B cell (primary cell): ENCODE measurements at regions not wholly inside any gene's neighbourhood (a gene's known extent, or its start where the extent isn't known, plus 50 kb on each side); places are given as distances from the start of the nearest gene placed in this dataset.

ENCODE experiments used
- ATAC-seq: fragments of 200-7000 bp; cut with Tn5 transposase; one replicate; pipeline ENCODE4 v1.10.0; 2021; ENCODE audit warnings: low read depth, mild to moderate bottlenecking, moderate number of reproducible peaks, moderate library complexity
- CTCF ChIA-PET: fragments of 350-600 bp; sonication (Branson Sonifier 250); formaldehyde crosslinking; loops from one replicate; lab custom pipeline; 2021; ENCODE audit warnings: antibody characterized with exemption, inconsistent platforms; lab: Charles Lee
- POLR2A ChIA-PET: fragments of 350-600 bp; sonication (Branson Sonifier 250); formaldehyde crosslinking; loops from one replicate; lab custom pipeline; 2021; ENCODE audit warnings: antibody characterized with exemption; lab: Charles Lee
- DNase-seq: peaks from one replicate; pipeline ENCODE4 v3.0.0; 2013
- H2AFZ ChIP-seq: 2 replicates; pipeline ENCODE4 v1.6.1; 2012; ENCODE audit warnings: mild to moderate bottlenecking, low read depth, low read length; ENCODE audit not compliant: insufficient read depth, poor library complexity, severe bottlenecking
- H3K27ac ChIP-seq, 2 donors: 1 replicate in 1 of 2; 2 replicates in 1 of 2; pipeline ENCODE4 v1.5.1; 2012 to 2013; ENCODE audit warnings: low read length in 2 of 2, mild to moderate bottlenecking in 2 of 2, moderate library complexity in 1 of 2
- H3K27me3 ChIP-seq, 4 experiments: fragments of 200-600 bp in 1 of 4; sonication (generic) in 1 of 4; replicated peaks in 1 of 4; 1 replicate in 2 of 4; 2 replicates in 2 of 4; pipeline versions ENCODE4 v1.6.1 to v1.7.0; 2013 to 2016; ENCODE audit warnings: low read length in 3 of 4, mild to moderate bottlenecking in 2 of 4, mixed read lengths in 1 of 4, moderate library complexity in 1 of 4; ENCODE audit not compliant: insufficient read depth in 4 of 4, control insufficient read depth in 3 of 4; ENCODE audit errors: control extremely low read depth in 1 of 4
- H3K36me3 ChIP-seq, 2 experiments: replicated peaks in 1 of 2; 1 replicate in 1 of 2; 2 replicates in 1 of 2; pipeline versions ENCODE4 v1.6.1 to v1.7.1; 2013; ENCODE audit warnings: low read length in 1 of 2; ENCODE audit not compliant: insufficient read depth in 2 of 2, control insufficient read depth in 1 of 2; ENCODE audit errors: control extremely low read depth in 1 of 2, extremely low read depth in 1 of 2
- H3K4me1 ChIP-seq, 2 donors: fragments of 200-600 bp in 1 of 2; sonication (generic) in 1 of 2; 1 replicate in 1 of 2; 2 replicates in 1 of 2; pipeline versions ENCODE4 v1.5.1 to v1.6.1; 2013 to 2017; ENCODE audit warnings: low read length in 2 of 2; ENCODE audit not compliant: control insufficient read depth in 2 of 2, insufficient read depth in 2 of 2
- H3K4me2 ChIP-seq: replicated peaks from 2 replicates; pipeline ENCODE3; 2012; ENCODE audit warnings: mild to moderate bottlenecking, low read depth, low read length; ENCODE audit not compliant: poor library complexity, severe bottlenecking
- H3K4me3 ChIP-seq, 5 experiments: fragments of 200-600 bp in 1 of 5; sonication (generic) in 1 of 5; 1 replicate in 3 of 5; 2 replicates in 2 of 5; pipeline versions ENCODE4 v1.5.1 to v1.7.0; 2011 to 2016; ENCODE audit warnings: low read length in 4 of 5, mild to moderate bottlenecking in 4 of 5, low read depth in 2 of 5, control low read depth in 1 of 5, moderate library complexity in 1 of 5; ENCODE audit not compliant: insufficient read depth in 1 of 5; ENCODE audit errors: control extremely low read depth in 1 of 5, extremely low read depth in 1 of 5
- H3K79me2 ChIP-seq: fragments of 200-600 bp; sonication (generic); one replicate; pipeline ENCODE4 v1.6.0; 2016; ENCODE audit warnings: low read length; ENCODE audit not compliant: control insufficient read depth, insufficient read depth
- H3K9ac ChIP-seq: fragments of 200-600 bp; sonication (generic); 2 replicates; pipeline ENCODE4 v1.6.1; 2017; ENCODE audit warnings: mild to moderate bottlenecking, low read length, moderate library complexity
- H3K9me3 ChIP-seq, 3 donors: one replicate each; pipeline versions ENCODE4 v1.6.1 to v1.7.1; 2013; ENCODE audit warnings: low read length in 2 of 3; ENCODE audit not compliant: control insufficient read depth in 2 of 3, insufficient read depth in 1 of 3; ENCODE audit errors: control extremely low read depth in 1 of 3
- H4K20me1 ChIP-seq: 2 replicates; pipeline ENCODE4 v1.6.0; 2012; ENCODE audit warnings: mild to moderate bottlenecking, low read length; ENCODE audit not compliant: insufficient read depth, control insufficient read depth, poor library complexity, severe bottlenecking
- H3K27ac Mint-ChIP-seq: one replicate; pipeline ENCODE4 v1.8.0; 2021; ENCODE audit warnings: mixed read lengths
- H3K27me3 Mint-ChIP-seq: one replicate; pipeline ENCODE4 v1.8.0; 2021; ENCODE audit warnings: mixed read lengths
- H3K4me1 Mint-ChIP-seq: one replicate; pipeline ENCODE4 v1.8.0; 2021; ENCODE audit warnings: mixed read lengths
- H3K4me3 Mint-ChIP-seq: one replicate; pipeline ENCODE4 v1.8.0; 2021; ENCODE audit warnings: mixed read lengths
- H3K9me3 Mint-ChIP-seq: one replicate; pipeline ENCODE4 v1.8.0; 2022; ENCODE audit warnings: mixed read lengths; ENCODE audit not compliant: insufficient read depth
- EZH2 ChIP-seq: IDR thresholded peaks from 2 replicates; pipeline ENCODE4 v1.6.1; 2012; ENCODE audit warnings: borderline replicate concordance, low read depth, mild to moderate bottlenecking, moderate library complexity, low read length; ENCODE audit not compliant: insufficient read depth, poor library complexity, severe bottlenecking
- WGBS: methylation state at CpG from one replicate; pipeline ENCODE4 v1.1.5; 2013; ENCODE audit warnings: missing lambda C conversion rate; ENCODE audit not compliant: insufficient coverage; 5-methylcytosine and 5-hydroxymethylcytosine counted together
- intact Hi-C: fragments of 100-400 bp; cut with micrococcal nuclease; formaldehyde crosslinking; loops from one replicate; pipeline ENCODE4 v1.10.0; 2022
- TF ChIP-seq, protein P1 (sequence below): fragments of 200-600 bp; IDR thresholded peaks from one replicate; pipeline ENCODE4 v1.8.0; 2022; ENCODE audit warnings: antibody characterized with exemption, mild to moderate bottlenecking

GRCh38 chr1:79914896-79915295 is 908.4 kb upstream of the ADGRL4 start:
- no peak overlapping the region for H2AFZ ChIP-seq
- ChIA-PET POLR2A (no interaction called here), CTCF (no interaction called here)
- intact Hi-C loops = no loop called here
- WGBS = no CpG with 5 or more reads among the region's 1 CpG
- no peak for DNase-seq
- no peaks in the 10 kb centered on the region for H3K27me3 ChIP-seq
- H3K27me3 Mint-ChIP-seq = no peaks in the 10 kb centered on the region
- no peaks in the 10 kb centered on the region for H3K4me1 Mint-ChIP-seq
- no peak overlapping the region for H3K27ac ChIP-seq
- ATAC-seq = no peak
- no peaks in the 10 kb centered on the region for H4K20me1 ChIP-seq
- no peak overlapping the region for H3K4me3 ChIP-seq
- peaks cover 6% of the 10 kb centered on the region for H3K9me3 Mint-ChIP-seq
- no peak overlapping the region for H3K4me2 ChIP-seq
- H3K36me3 ChIP-seq = no peaks in the 10 kb centered on the region
- H3K4me1 ChIP-seq = no peaks in the 10 kb centered on the region
- no peak overlapping the region for H3K9ac ChIP-seq
- no peaks in the 10 kb centered on the region for H3K79me2 ChIP-seq
- TF ChIP-seq, protein P1, sequence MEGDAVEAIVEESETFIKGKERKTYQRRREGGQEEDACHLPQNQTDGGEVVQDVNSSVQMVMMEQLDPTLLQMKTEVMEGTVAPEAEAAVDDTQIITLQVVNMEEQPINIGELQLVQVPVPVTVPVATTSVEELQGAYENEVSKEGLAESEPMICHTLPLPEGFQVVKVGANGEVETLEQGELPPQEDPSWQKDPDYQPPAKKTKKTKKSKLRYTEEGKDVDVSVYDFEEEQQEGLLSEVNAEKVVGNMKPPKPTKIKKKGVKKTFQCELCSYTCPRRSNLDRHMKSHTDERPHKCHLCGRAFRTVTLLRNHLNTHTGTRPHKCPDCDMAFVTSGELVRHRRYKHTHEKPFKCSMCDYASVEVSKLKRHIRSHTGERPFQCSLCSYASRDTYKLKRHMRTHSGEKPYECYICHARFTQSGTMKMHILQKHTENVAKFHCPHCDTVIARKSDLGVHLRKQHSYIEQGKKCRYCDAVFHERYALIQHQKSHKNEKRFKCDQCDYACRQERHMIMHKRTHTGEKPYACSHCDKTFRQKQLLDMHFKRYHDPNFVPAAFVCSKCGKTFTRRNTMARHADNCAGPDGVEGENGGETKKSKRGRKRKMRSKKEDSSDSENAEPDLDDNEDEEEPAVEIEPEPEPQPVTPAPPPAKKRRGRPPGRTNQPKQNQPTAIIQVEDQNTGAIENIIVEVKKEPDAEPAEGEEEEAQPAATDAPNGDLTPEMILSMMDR = no peak
- TF ChIP-seq EZH2 = no peak
- no peak overlapping the region for H3K4me3 Mint-ChIP-seq
- H3K27ac Mint-ChIP-seq = no peak overlapping the region
- peaks cover 0 to 1% (median 0%) of the 10 kb centered on the region in 3 donors for H3K9me3 ChIP-seq

- Histone ChIP-seq H3K4me2 (no peak overlapping the region), H3K27me3 (no peaks in the 10 kb centered on the region), H3K9me3 (peaks cover 0 to 1% (median 0%) of the 10 kb centered on the region in 3 donors), H3K4me3 (no peak overlapping the region), H3K36me3 (no peaks in the 10 kb centered on the region), H4K20me1 (no peaks in the 10 kb centered on the region), H3K79me2 (no peaks in the 10 kb centered on the region), H3K4me1 (no peaks in the 10 kb centered on the region), H2AFZ (no peak overlapping the region), H3K27ac (no peak overlapping the region), H3K9ac (no peak overlapping the region)
- ChIA-PET CTCF (no interaction called here), POLR2A (no interaction called here)
- TF ChIP-seq EZH2 = no peak
- TF ChIP-seq, protein P1 = no peak
- no peak for DNase-seq
- intact Hi-C loops = no loop called here
- H3K4me3 Mint-ChIP-seq = no peak overlapping the region
- H3K9me3 Mint-ChIP-seq = peaks cover 6% of the 10 kb centered on the region
- ATAC-seq = no peak
- H3K4me1 Mint-ChIP-seq = no peaks in the 10 kb centered on the region
- WGBS = no CpG with 5 or more reads among the region's 4 CpGs
- no peaks in the 10 kb centered on the region for H3K27me3 Mint-ChIP-seq
- H3K27ac Mint-ChIP-seq = no peak overlapping the region
Measured at GRCh38 chr1:79912813-79913212, 906.3 kb upstream of the ADGRL4 start.
